Neuronal stem cell (in vitro differentiated cells): ENCODE measurements at regions not wholly inside any gene's neighbourhood (a gene's known extent, or its start where the extent isn't known, plus 50 kb on each side); places are given as distances from the start of the nearest gene placed in this dataset.

Source experiments
- DNase-seq: peaks from one replicate; pipeline ENCODE4 v3.0.0-alpha.2; 2013; ENCODE audit warnings: low spot score
- H2AFZ ChIP-seq: one replicate; pipeline ENCODE4 v1.6.1; 2013; ENCODE audit warnings: mild to moderate bottlenecking, low read length, inconsistent platforms
- H2AK5ac ChIP-seq: 2 replicates; pipeline ENCODE4 v1.6.1; 2013; ENCODE audit warnings: low read depth, mild to moderate bottlenecking, inconsistent platforms, low read length, moderate library complexity, mixed read lengths
- H2BK120ac ChIP-seq: 2 replicates; pipeline ENCODE4 v1.6.1; 2013; ENCODE audit warnings: low read depth, mild to moderate bottlenecking, inconsistent platforms, low read length, moderate library complexity, mixed read lengths
- H2BK12ac ChIP-seq: one replicate; pipeline ENCODE4 v1.6.1; 2013; ENCODE audit warnings: low read length, inconsistent platforms
- H2BK15ac ChIP-seq: 2 replicates; pipeline ENCODE4 v1.6.1; 2013; ENCODE audit warnings: mild to moderate bottlenecking, low read length, inconsistent platforms, mixed read lengths
- H2BK5ac ChIP-seq: one replicate; pipeline ENCODE4 v1.6.1; 2013; ENCODE audit warnings: inconsistent platforms, mild to moderate bottlenecking, low read length, moderate library complexity
- H3K14ac ChIP-seq: one replicate; pipeline ENCODE4 v1.6.1; 2013; ENCODE audit warnings: low read length, inconsistent platforms
- H3K18ac ChIP-seq: 2 replicates; pipeline ENCODE4 v1.6.1; 2013; ENCODE audit warnings: low read length, inconsistent platforms
- H3K23ac ChIP-seq: 2 replicates; pipeline ENCODE4 v1.6.1; 2013; ENCODE audit warnings: low read depth, mild to moderate bottlenecking, mixed read lengths, low read length, inconsistent platforms; ENCODE audit not compliant: poor library complexity
- H3K27ac ChIP-seq: replicated peaks from 3 replicates; pipeline ENCODE4 v1.5.1; 2013; ENCODE audit warnings: low read length, inconsistent platforms
- H3K27me3 ChIP-seq, 3 experiments: 2 replicates each; pipeline ENCODE4 v1.6.1; 2013; ENCODE audit warnings: low read length in 3 of 3, mild to moderate bottlenecking in 2 of 3, inconsistent platforms in 1 of 3, low read depth in 1 of 3, mixed read lengths in 1 of 3, moderate library complexity in 1 of 3; ENCODE audit not compliant: control insufficient read depth in 3 of 3, insufficient read depth in 3 of 3
- H3K36me3 ChIP-seq, 2 donors: replicated peaks in 1 of 2; 2 replicates each; pipeline ENCODE4 v1.6.1; 2013; ENCODE audit warnings: low read length in 2 of 2; ENCODE audit not compliant: control insufficient read depth in 2 of 2, insufficient read depth in 2 of 2
- H3K4ac ChIP-seq: 2 replicates; pipeline ENCODE4 v1.6.1; 2013; ENCODE audit warnings: inconsistent platforms, mild to moderate bottlenecking, low read length, moderate library complexity
- H3K4me1 ChIP-seq, 2 donors: 1 replicate in 1 of 2; 2 replicates in 1 of 2; pipeline ENCODE4 v1.6.1; 2013; ENCODE audit warnings: low read length in 2 of 2, low read depth in 1 of 2; ENCODE audit not compliant: control insufficient read depth in 2 of 2, insufficient read depth in 1 of 2
- H3K4me2 ChIP-seq: one replicate; pipeline ENCODE4 v1.6.1; 2013; ENCODE audit warnings: mild to moderate bottlenecking, low read length, inconsistent platforms; ENCODE audit not compliant: insufficient read depth, poor library complexity, severe bottlenecking
- H3K4me3 ChIP-seq, 2 donors: 2 replicates each; pipeline ENCODE4 v1.5.1; 2013; ENCODE audit warnings: low read length in 2 of 2, mild to moderate bottlenecking in 2 of 2, inconsistent platforms in 1 of 2, moderate library complexity in 1 of 2
- H3K79me1 ChIP-seq: one replicate; pipeline ENCODE4 v1.6.1; 2013; ENCODE audit warnings: low read depth, mild to moderate bottlenecking, inconsistent platforms, low read length, moderate library complexity
- H3K9ac ChIP-seq: one replicate; pipeline ENCODE4 v1.6.1; 2013; ENCODE audit warnings: mild to moderate bottlenecking, low read depth, low read length, inconsistent platforms; ENCODE audit not compliant: poor library complexity
- H3K9me3 ChIP-seq, 2 donors: replicated peaks in 1 of 2; 2 replicates each; pipeline versions ENCODE3 to v1.6.1; 2013; ENCODE audit warnings: low read length in 2 of 2, mild to moderate bottlenecking in 2 of 2, inconsistent platforms in 1 of 2, low read depth in 1 of 2, mixed read lengths in 1 of 2, moderate library complexity in 1 of 2; ENCODE audit not compliant: control insufficient read depth in 2 of 2, insufficient read depth in 1 of 2
- H4K8ac ChIP-seq: one replicate; pipeline ENCODE4 v1.6.1; 2013; ENCODE audit warnings: low read depth, mild to moderate bottlenecking, inconsistent platforms, low read length, moderate library complexity
- H4K91ac ChIP-seq: one replicate; pipeline ENCODE4 v1.6.1; 2013; ENCODE audit warnings: low read length, low read depth, mild to moderate bottlenecking, inconsistent platforms; ENCODE audit not compliant: poor library complexity
- WGBS, 2 donors: extraction: QIAGEN DNeasy Blood & Tissue Kit; methylation state at CpG; one replicate each; pipeline ENCODE4 v1.1.7; 2013; ENCODE audit warnings: missing lambda C conversion rate in 2 of 2, mixed read lengths in 1 of 2; ENCODE audit not compliant: insufficient read length in 2 of 2, insufficient replicate concordance in 1 of 2; ENCODE audit errors: extremely low coverage in 2 of 2; 5-methylcytosine and 5-hydroxymethylcytosine counted together

DNA sequence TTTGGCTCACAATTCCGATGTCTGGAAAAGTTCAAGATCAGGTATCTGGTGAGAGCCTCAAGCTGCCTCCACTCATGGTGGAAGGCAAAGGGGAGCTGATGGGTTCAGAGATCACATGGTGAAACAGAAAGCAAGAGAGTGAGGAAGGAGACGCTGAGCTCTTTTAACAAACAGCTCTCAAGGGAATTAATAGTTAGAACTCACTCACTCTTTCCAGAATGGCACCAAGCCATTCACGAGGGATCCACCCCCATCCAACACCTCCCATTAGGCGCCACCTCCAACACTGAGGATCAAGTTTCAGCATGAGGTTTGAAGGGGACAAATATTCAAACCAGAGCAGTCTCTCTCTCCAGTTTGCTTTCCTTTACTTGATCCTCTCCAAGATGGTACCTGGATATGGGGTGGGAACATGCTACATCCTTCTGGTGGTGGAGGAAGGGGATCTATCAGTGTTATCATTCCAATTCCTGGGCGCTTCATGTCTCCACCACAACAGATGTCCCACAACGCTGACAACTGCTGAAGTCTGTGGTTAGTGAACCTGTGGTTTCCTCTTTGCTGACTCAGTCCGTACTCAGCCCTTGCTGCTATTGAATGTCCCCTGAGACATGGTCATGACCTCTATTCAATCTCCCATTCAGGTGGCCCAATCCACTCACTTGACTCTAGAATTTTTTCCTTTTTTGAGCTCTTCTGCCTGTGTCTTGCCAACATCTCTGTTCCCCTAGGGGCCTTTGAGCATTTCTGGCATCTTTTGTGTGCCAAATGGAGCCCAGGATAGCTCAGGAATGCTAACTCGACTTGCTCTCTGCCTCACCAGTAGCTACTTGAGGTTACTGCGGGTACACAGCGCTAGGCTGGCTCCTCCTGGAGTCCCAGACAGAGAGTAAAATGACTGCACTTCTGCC lies 395.2 kb downstream of the MID1IP1 start:
- H3K14ac ChIP-seq: no peak overlapping the region
- no peak overlapping the region for H4K91ac ChIP-seq
- no peak overlapping the region for H3K4ac ChIP-seq
- no peak overlapping the region for H3K4me2 ChIP-seq
- H2BK15ac ChIP-seq: no peak overlapping the region
- H3K27me3 ChIP-seq: no peaks in the 10 kb centered on the region
- no peak overlapping the region for H2BK12ac ChIP-seq
- no peak overlapping the region for H4K8ac ChIP-seq
- H3K79me1 ChIP-seq: no peaks in the 10 kb centered on the region
- H3K9me3 ChIP-seq: no peaks in the 10 kb centered on the region
- no peak overlapping the region for H3K9ac ChIP-seq
- no peaks in the 10 kb centered on the region for H3K36me3 ChIP-seq
- no peak overlapping the region for H2BK120ac ChIP-seq
- WGBS, 2 donors: no CpG with 5 or more reads among the region's 10 CpGs
- peaks cover 0 to 12% of the 10 kb centered on the region in 2 donors for H3K4me1 ChIP-seq
- no peak overlapping the region for H3K23ac ChIP-seq
- no peak for DNase-seq
- H2AFZ ChIP-seq: no peak overlapping the region
- no peak overlapping the region for H3K4me3 ChIP-seq
- H2BK5ac ChIP-seq: no peak overlapping the region
- no peak overlapping the region for H2AK5ac ChIP-seq
- no peak overlapping the region for H3K18ac ChIP-seq
- H3K27ac ChIP-seq: no peak overlapping the region

DNA sequence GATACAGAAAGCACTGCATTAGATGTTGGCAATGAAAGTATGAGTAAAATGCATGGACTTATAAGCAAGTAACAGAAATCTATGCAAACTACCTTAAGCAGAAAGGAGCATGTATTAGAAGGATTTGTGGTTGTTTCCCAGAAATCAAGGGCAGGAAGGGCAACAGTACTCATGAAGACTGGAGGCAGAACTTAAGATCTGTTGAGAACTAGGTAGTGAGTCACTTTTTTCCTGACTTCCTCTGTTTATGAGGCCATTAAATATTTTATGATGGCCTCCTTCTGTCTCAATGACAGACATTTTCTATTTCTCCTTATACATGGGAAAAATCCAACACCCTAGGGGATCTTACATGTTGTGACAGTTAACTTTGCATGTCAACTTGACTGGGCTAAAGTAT lies 398.2 kb downstream of the MID1IP1 start:
- no peak overlapping the region for H3K14ac ChIP-seq
- no peak overlapping the region for H3K4me3 ChIP-seq
- H3K4me2 ChIP-seq: no peak overlapping the region
- H3K18ac ChIP-seq: no peak overlapping the region
- no peak overlapping the region for H4K91ac ChIP-seq
- no peak overlapping the region for H2AFZ ChIP-seq
- peaks cover 0 to 12% of the 10 kb centered on the region in 2 donors for H3K4me1 ChIP-seq
- H2BK120ac ChIP-seq: no peak overlapping the region
- no peak overlapping the region for H2BK12ac ChIP-seq
- no peak for DNase-seq
- no peak overlapping the region for H3K4ac ChIP-seq
- no peak overlapping the region for H2BK15ac ChIP-seq
- no peaks in the 10 kb centered on the region for H3K79me1 ChIP-seq
- H3K9me3 ChIP-seq: no peaks in the 10 kb centered on the region
- H3K36me3 ChIP-seq: no peaks in the 10 kb centered on the region
- H3K27ac ChIP-seq: no peak overlapping the region
- no peak overlapping the region for H4K8ac ChIP-seq
- H2AK5ac ChIP-seq: no peak overlapping the region
- H3K9ac ChIP-seq: no peak overlapping the region
- H2BK5ac ChIP-seq: no peak overlapping the region
- no peak overlapping the region for H3K23ac ChIP-seq
- H3K27me3 ChIP-seq: peaks cover 0 to 4% (median 0%) of the 10 kb centered on the region in 3 experiments

DNA sequence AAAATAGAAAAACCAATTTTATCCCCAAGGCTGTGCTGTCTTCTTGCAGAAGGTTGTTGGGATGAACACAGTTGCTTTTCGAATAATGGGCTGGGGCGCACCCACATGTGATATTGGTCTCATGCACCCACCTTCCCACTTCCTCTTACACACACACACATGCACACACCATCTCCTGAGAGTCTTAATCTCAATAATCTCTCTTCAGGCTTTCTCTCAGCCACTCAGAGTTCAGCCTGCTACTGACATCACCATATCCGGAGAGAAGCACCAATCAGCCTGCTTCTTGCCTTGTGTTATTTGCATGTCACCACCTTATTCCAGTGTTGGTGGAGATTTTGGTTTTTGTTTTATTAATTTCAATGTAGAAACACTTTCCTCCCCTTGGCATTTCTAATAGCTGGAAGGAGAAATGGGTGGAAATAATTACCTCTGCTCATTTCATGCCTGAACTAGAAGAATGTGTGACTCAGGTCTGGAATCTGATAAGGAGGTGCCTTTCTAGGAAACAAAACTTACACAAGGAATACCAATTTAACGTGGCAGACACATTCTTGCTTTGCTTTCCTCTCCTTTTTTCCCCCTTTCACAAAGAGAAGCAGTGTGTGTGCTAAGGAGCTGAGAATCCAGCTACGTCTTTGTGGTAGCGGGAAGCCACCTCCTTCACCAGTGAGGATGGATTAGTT lies 400.2 kb downstream of the MID1IP1 start:
- H3K4me1 ChIP-seq: peaks cover 0 to 2% of the 10 kb centered on the region in 2 donors
- no peak overlapping the region for H2BK5ac ChIP-seq
- H3K4me3 ChIP-seq: no peak overlapping the region
- no peak overlapping the region for H3K23ac ChIP-seq
- peaks cover 0 to 4% (median 0%) of the 10 kb centered on the region in 3 experiments for H3K27me3 ChIP-seq
- H3K4ac ChIP-seq: no peak overlapping the region
- no peak overlapping the region for H3K14ac ChIP-seq
- H3K79me1 ChIP-seq: no peaks in the 10 kb centered on the region
- H2AFZ ChIP-seq: no peak overlapping the region
- H3K9ac ChIP-seq: no peak overlapping the region
- H3K9me3 ChIP-seq: no peaks in the 10 kb centered on the region
- H4K91ac ChIP-seq: no peak overlapping the region
- no peak overlapping the region for H3K4me2 ChIP-seq
- H2BK120ac ChIP-seq: no peak overlapping the region
- no peak for DNase-seq
- H2AK5ac ChIP-seq: no peak overlapping the region
- H2BK15ac ChIP-seq: no peak overlapping the region
- no peaks in the 10 kb centered on the region for H3K36me3 ChIP-seq
- WGBS, 2 donors: no CpG with 5 or more reads among the region's 6 CpGs
- H4K8ac ChIP-seq: no peak overlapping the region
- no peak overlapping the region for H2BK12ac ChIP-seq
- H3K18ac ChIP-seq: no peak overlapping the region
- no peak overlapping the region for H3K27ac ChIP-seq

DNA sequence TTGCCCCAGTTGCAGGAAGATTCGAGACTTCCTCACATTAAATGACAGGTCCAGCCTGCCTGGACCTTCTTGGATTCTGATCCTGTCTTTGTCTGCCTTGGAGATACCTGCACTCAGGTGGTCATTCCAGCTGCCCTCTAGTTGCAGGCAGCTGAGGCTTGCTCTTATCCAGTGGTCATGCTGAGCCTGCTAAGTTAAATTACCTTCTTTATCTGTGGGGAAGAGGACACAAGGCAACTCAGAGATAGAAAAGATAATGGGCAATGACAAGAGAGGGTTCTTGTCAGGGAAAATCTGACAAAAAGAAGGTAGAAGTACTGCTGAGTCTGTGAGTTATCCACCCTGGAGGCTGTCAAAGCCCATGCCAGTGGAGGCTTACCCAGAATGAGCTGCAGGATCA lies 401.4 kb downstream of the MID1IP1 start:
- Histone ChIP-seq H2BK15ac (no peak overlapping the region), H3K27ac (no peak overlapping the region), H4K8ac (no peak overlapping the region), H2BK12ac (no peak overlapping the region), H2AK5ac (no peak overlapping the region), H3K79me1 (no peaks in the 10 kb centered on the region), H3K9ac (no peak overlapping the region), H4K91ac (no peak overlapping the region), H3K4me2 (no peak overlapping the region), H2AFZ (no peak overlapping the region), H3K36me3 (no peaks in the 10 kb centered on the region), H3K4ac (no peak overlapping the region), H3K18ac (no peak overlapping the region), H3K4me1 (peaks cover 0 to 2% of the 10 kb centered on the region in 2 donors), H3K4me3 (no peak overlapping the region), H3K9me3 (no peaks in the 10 kb centered on the region), H2BK120ac (no peak overlapping the region), H3K14ac (no peak overlapping the region), H3K23ac (no peak overlapping the region), H3K27me3 (peaks cover 0 to 4% (median 0%) of the 10 kb centered on the region in 3 experiments), H2BK5ac (no peak overlapping the region)
- no peak for DNase-seq
- no CpG with 5 or more reads among the region's 1 CpG for WGBS, 2 donors
